Mesodermal cell (in vitro differentiated cells): ENCODE measurements at regions not wholly inside any gene's neighbourhood (a gene's known extent, or its start where the extent isn't known, plus 50 kb on each side); places are given as distances from the start of the nearest gene placed in this dataset.

Experiments used
- H3K27ac ChIP-seq: 2 replicates; pipeline ENCODE4 v1.7.0; 2013; ENCODE audit warnings: mild to moderate bottlenecking, low read depth, low read length, moderate library complexity; ENCODE audit not compliant: severe bottlenecking
- H3K36me3 ChIP-seq: 2 replicates; pipeline ENCODE4 v1.7.1; 2013; ENCODE audit warnings: mild to moderate bottlenecking, low read length, moderate library complexity; ENCODE audit not compliant: control insufficient read depth, insufficient read depth
- H3K4me1 ChIP-seq: one replicate; pipeline ENCODE4 v1.7.1; 2013; ENCODE audit warnings: mild to moderate bottlenecking, low read length; ENCODE audit not compliant: insufficient read depth, control insufficient read depth, poor library complexity, severe bottlenecking
- H3K4me3 ChIP-seq: 2 replicates; pipeline ENCODE4 v1.7.0; 2013; ENCODE audit warnings: low read length, control low read depth, mild to moderate bottlenecking; ENCODE audit not compliant: insufficient read depth, poor library complexity, severe bottlenecking; ENCODE audit errors: extremely low read depth
- H3K9me3 ChIP-seq: 2 replicates; pipeline ENCODE4 v1.7.1; 2013; ENCODE audit warnings: mild to moderate bottlenecking, low read length, moderate library complexity; ENCODE audit not compliant: control insufficient read depth
- WGBS, 2 experiments: methylation state at CpG; one replicate each; pipeline ENCODE4 v1.1.5; 2013; ENCODE audit warnings: missing lambda C conversion rate in 2 of 2; ENCODE audit not compliant: insufficient coverage in 2 of 2; 5-methylcytosine and 5-hydroxymethylcytosine counted together

DNA sequence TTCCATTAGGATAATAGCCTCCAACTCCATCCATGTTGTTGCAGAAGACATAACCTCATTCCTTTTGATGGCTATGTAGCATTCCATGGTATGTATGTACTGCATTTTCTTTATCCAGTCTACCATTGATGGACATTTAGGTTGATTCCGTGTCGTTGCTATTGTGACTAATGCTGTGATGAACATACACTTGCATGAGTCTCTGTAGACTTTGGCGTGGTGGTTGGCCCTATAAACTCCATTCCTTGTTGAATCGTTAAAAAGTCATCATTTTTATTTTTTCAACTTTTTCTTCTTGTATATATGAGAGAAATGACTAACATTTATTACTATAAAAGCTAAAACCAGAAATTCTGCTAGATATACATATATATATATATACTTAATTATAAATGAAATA, 1491.9 kb upstream of the CDH6 start:
- Histone ChIP-seq H3K4me1 (no peaks in the 10 kb centered on the region), H3K27ac (no peak overlapping the region), H3K36me3 (no peaks in the 10 kb centered on the region), H3K9me3 (no peaks in the 10 kb centered on the region), H3K4me3 (no peak overlapping the region)
- WGBS, 2 experiments, result 92% methylated on average over 2 of the region's 4 CpGs; no CpG with 5 or more reads in 1 of the 2 experiments

DNA sequence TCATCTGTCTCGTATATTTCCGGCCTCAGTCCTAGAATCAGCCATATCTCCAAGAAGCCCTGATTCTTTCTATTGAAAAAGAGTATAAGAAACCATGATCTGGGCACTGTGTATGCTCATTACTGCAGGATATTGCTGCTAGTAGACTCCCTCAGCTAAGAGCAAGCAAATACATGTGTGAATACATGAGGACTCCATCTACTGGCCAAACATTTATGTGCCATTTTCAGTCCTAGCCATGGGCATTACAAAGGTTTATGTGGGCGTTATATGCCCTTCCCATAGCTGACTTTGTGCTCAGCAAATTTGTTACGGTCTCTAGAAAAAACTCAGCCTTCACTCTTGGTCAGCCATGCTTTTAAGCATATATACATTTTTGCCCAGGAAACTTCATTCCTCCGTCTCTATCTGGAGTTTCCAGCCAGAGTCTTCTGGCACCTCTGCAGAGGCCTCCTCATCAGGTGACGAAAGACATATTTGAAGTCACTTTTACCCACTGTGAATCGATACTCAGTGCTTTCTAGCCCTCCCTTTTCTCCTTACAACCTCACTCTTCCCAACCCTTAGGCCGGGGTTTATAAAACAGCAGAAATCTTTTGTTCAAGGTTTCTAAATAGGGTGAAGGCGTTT, 1495.6 kb upstream of the CDH6 start:
- H3K4me3 ChIP-seq, result no peak overlapping the region
- no peaks in the 10 kb centered on the region for H3K9me3 ChIP-seq
- 82 to 91% methylated on average over 5 to 6 of the region's 9 CpGs for WGBS, 2 experiments
- H3K36me3 ChIP-seq, result no peaks in the 10 kb centered on the region
- no peaks in the 10 kb centered on the region for H3K4me1 ChIP-seq
- no peak overlapping the region for H3K27ac ChIP-seq

DNA sequence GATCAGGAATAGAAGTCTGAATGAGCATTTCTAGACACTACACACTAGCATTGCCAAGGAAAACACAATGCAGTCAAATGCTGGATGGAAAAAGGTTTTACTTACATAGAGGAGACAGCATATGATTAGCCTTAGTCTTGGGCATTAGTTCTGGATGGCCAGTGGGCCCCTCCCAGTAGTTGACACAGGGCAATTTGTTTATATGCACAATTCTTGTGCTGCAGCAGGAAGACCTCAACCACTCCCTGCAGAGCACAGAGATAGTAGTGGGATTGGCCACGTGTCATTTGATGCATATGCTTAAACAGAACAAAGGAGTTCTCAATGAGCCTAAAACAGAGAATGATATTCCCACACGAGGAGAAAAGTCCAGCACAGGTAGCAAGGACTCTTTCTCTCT, 1496.2 kb upstream of the CDH6 start:
- WGBS, 2 experiments, result 60 to 75% methylated on average over 1 to 2 of the region's 2 CpGs
- Histone ChIP-seq H3K4me1 (no peaks in the 10 kb centered on the region), H3K27ac (no peak overlapping the region), H3K36me3 (no peaks in the 10 kb centered on the region), H3K4me3 (no peak overlapping the region), H3K9me3 (no peaks in the 10 kb centered on the region)

DNA sequence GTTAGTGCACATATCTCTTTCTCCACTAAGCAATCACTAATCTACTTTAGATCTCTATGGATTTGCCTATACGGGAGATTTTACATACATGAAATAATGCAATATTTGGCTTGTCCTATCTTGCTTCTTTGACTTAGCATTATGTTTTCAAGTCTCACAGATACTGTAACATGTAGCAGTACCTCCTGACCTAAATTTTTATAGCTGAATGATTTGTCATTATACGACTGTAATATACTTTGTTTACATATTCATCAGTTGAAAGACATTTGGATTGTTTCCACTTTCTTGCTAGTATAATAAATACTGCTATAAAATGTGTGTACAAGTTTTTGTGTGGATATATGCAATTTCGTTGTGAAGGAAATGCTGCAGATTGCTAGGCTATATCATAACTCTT, 1520.8 kb upstream of the CDH6 start:
- H3K36me3 ChIP-seq, result no peaks in the 10 kb centered on the region
- no peak overlapping the region for H3K27ac ChIP-seq
- no peak overlapping the region for H3K4me3 ChIP-seq
- WGBS, 2 experiments, result 83% methylated on average over 1 of the region's 3 CpGs; no CpG with 5 or more reads in 1 of the 2 experiments
- no peaks in the 10 kb centered on the region for H3K4me1 ChIP-seq
- no peaks in the 10 kb centered on the region for H3K9me3 ChIP-seq

DNA sequence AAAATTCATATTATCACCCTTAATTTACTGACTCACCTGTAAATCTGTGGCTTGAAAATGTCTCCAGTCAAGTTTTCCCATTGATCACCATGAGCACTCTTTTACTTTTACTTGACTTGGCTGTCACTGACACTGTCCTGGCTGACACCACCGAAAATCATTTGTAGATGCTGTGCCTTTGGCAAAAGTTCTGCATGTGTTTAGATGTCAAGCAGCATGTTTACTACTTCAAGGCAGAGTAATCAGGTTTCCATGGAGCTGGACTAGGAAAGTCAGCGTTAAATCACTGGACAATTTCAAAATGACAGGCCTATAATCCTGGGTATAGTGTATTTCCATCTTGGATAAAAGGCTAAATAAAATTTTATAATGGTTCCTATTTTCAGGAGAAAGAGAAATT, 1530.6 kb upstream of the CDH6 start:
- Histone ChIP-seq H3K4me1 (no peaks in the 10 kb centered on the region), H3K36me3 (no peaks in the 10 kb centered on the region), H3K9me3 (peaks cover 3% of the 10 kb centered on the region), H3K4me3 (no peak overlapping the region), H3K27ac (no peak overlapping the region)
- 92 to 100% methylated on average over 2 of the region's 2 CpGs for WGBS, 2 experiments

DNA sequence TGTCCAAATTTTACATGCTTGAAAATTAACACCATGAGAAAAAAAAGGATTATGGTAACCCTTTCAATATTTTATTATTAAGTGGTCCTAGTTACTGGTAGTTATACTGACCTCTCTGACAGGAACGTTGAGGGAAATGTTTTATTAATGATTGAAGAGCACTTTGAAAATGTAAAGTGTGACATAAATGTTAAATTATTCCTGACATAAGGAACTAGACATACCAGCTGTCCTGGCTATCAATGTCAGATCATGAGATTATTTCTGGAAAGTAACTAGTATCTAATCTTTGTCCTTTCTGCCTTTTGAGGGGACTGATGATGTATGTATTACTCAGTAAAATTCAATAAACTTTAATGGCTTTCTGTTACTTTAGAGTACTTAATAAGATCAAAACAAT, 1538.5 kb upstream of the CDH6 start:
- H3K4me1 ChIP-seq, result no peaks in the 10 kb centered on the region
- no CpG with 5 or more reads among the region's 1 CpG for WGBS, 2 experiments
- H3K9me3 ChIP-seq, result peaks cover 3% of the 10 kb centered on the region
- H3K36me3 ChIP-seq, result no peaks in the 10 kb centered on the region
- no peak overlapping the region for H3K27ac ChIP-seq
- H3K4me3 ChIP-seq, result no peak overlapping the region

DNA sequence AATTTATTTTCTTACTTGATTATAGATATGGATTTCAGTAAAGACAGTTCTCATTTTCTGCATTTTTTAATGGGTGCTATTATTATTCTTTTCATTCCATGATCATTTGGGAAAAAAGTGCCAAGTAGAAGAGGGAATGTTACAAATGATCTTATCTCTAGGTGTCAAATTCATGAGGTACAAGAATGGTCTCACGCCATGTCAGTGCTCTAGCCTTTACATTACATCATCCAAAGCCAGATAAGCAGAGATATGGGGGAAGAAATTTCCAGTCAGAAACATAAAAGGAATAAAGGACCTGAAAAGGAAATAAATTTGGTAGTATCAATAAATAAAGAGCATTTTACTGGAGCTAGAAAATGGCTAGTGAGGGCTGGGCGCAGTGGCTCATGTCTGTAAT, 1544.2 kb upstream of the CDH6 start:
- Histone ChIP-seq H3K9me3 (no peaks in the 10 kb centered on the region), H3K27ac (no peak overlapping the region), H3K4me3 (no peak overlapping the region), H3K4me1 (no peaks in the 10 kb centered on the region), H3K36me3 (no peaks in the 10 kb centered on the region)
- 86 to 100% methylated on average over 1 of the region's 2 CpGs for whole genome bisulfite sequencing, 2 experiments

DNA sequence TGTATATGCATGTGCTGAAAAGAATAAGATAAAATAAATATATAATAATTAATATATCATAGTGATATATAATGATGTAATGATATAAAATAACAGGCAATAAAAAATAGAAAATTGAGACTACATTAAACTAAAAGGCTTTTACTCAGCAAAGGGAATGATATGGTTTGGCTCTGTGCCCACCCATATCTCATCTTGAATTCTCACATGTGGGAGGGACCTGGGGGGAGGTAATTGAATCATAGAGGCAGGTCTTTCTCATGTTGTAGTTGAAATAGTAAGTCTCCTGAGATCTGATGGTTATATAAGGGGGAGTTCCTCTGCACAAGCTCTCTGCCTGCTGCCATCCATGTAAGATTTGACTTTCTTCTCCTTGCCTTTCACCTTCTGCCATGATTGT, 1550.9 kb upstream of the CDH6 start:
- Histone ChIP-seq H3K9me3 (no peaks in the 10 kb centered on the region), H3K4me1 (no peaks in the 10 kb centered on the region)

DNA sequence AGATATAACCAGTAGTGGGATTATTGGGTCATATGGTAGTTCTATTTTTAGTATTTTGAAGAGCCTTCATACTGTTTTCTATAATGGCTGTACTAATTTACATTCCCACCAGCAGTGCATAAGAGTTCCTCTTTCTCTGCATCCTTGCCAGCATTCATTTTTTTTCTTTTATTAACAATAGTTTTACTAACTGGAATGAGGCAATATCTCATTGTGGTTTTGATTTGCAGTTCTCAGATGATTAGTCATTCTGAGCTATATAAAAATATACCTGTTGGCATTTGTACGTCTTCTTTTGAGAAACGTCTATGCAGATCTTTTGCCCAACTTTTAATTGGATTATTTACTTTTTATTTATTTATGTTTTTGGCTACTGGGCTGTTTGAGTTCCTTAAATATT, 1579.3 kb upstream of the CDH6 start:
- Histone ChIP-seq H3K4me1 (no peaks in the 10 kb centered on the region), H3K9me3 (no peaks in the 10 kb centered on the region), H3K4me3 (no peak overlapping the region), H3K27ac (no peak overlapping the region), H3K36me3 (no peaks in the 10 kb centered on the region)
- WGBS, 2 experiments, result no CpG with 5 or more reads among the region's 2 CpGs

More for the DNA sequence above, 1550.9 kb upstream of the CDH6 start:
- no peaks in the 10 kb centered on the region for H3K36me3 ChIP-seq
- no peak overlapping the region for H3K27ac ChIP-seq
- H3K4me3 ChIP-seq, result no peak overlapping the region

DNA sequence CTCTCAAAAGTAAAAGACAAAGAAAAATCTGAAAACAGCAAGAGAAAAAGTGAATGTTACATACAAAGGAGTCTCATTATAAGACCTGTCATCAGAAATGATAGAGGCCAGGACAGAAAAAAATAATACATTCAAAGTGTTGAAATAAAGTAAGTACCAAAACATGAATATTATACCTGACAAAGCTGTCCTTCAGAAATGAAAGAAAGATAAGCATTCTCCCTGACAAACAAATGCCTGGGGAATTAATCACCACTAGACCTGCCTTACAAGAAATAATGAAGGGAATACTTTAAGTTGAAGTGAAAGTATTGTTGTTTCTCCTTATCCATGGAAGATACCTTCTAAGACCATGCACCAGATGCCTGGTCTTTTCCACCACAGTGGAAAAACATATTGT, 1605.2 kb upstream of the CDH6 start:
- H3K36me3 ChIP-seq, result no peaks in the 10 kb centered on the region
- no peaks in the 10 kb centered on the region for H3K4me1 ChIP-seq
- H3K4me3 ChIP-seq, result no peak overlapping the region
- H3K27ac ChIP-seq, result no peak overlapping the region
- H3K9me3 ChIP-seq, result no peaks in the 10 kb centered on the region

DNA sequence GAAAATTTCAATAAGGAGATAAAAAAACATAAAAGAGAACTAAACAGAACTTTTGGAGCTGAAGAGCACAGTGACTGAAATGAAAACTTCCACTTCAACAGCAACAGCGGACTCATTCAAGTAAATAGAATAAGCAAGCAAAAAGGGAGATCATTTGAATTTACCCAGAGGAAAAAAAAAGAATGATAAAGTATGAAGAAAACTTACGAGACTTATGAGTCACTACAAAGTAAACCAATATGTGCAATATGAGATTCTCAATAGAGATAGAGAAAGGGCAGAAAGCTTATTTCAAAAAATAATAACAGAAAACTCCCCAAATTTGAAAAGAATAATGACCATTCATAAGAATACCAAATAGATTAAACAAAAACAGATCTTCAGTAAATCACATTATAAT, 1605.7 kb upstream of the CDH6 start:
- no peak overlapping the region for H3K27ac ChIP-seq
- no peaks in the 10 kb centered on the region for H3K4me1 ChIP-seq
- WGBS, 2 experiments, result no CpG with 5 or more reads among the region's 2 CpGs
- no peaks in the 10 kb centered on the region for H3K36me3 ChIP-seq
- H3K4me3 ChIP-seq, result no peak overlapping the region
- H3K9me3 ChIP-seq, result no peaks in the 10 kb centered on the region
